ENCODE measurements at regions not wholly inside any gene's neighbourhood (a gene's known extent, or its start where the extent isn't known, plus 50 kb on each side); places are given as distances from the start of the nearest gene placed in this dataset.
"Not testable (repeated sequence)": the region's sequence is repeated elsewhere in the genome, so short reads cannot be mapped to it uniquely, and the experiment has no call there.

DNA sequence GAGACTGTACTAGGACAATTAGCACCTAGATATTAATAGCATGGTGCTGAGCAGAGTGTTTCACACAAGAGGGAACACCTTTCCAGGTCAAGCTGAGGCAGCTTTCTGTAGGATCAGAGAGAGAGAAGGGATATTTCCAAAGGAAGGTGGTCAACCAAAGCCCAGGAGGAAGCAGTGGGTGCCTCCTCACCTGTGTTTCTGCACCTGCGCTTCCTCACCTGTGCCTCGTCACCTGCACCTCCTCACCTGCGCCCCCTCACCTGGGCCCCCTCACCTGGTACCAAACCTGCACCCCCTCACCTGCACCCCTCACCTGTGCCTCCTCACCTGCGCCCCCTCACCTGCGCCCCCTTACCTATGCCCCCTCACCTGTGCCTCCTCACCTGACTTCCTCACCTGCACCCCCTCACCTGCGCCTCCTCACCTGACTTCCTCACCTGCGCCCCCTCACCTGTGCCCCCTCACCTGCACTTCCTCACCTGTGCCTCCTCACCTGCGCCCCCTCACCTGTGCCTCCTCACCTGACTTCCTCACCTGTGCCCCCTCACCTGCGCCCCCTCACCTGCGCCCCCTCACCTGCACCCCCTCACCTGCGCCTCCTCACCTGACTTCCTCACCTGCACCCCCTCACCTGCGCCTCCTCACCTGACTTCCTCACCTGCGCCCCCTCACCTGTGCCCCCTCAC is 67.9 kb downstream of the TTLL2 start:
- DNase-seq (ENCODE audit: low read depth in 2 of 2): no peak

DNA sequence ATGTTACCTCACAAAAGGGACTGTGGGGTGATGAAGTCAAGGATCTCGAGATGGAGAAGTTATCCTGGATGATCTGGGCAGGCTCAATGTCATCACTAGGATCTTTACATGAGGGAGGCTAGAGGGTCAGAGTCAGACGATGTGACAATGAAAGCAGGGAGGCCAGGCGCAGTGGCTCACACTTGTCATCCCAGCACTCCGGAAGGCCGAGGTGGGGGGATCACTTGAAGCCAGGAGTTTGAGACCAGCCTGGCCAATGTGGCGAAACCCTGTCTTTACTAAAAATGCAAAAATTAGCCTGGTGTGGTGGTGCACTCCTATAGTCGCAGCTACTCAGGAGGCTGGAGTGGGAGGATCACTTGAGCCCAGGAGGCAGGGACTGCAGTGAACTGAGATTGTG is 68.8 kb downstream of the TTLL2 start:
- DNase-seq (ENCODE audit: low read depth in 2 of 2): no peak

DNA sequence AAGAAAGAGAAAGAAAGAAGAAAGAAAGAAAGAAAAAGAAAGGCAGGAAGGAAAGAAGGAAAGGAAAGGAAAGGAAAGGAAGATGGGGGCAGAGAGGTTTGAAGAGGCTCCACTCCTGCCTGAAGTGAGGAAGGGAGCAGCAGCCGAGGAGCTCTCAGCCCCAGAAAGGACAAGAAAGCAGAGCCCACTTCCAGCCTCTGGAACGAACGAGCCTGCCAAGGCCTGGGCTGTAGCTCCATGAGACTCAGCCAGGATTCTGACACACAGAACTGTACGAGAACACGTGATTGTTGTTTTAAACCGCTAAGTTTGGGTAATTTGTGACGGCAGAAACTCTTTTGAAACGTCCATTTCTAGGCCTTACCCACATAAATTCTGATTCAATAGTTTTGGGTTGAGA is 69.5 kb downstream of the TTLL2 start:
- no peak for DNase-seq (ENCODE audit: low read depth in 2 of 2)

DNA sequence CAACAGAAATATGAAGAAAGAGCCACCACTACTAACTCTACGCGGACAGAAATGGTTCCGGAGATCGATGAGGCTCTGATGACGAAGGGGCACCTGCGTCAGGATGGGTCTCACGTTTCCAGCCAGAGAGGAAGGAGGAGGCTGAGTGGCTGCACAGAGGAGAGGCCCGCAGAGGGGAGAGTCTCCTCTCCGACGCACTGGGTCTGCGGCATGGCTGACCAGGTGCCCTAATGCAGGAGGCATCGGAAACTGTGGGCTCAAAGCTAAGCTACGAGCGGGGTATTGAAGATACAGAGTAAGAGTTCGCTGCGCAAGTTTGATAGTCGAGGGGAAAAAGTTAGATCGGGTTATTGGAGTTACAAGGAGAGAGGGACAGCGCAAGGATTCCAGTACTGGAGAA is 69.9 kb downstream of the TTLL2 start:
- no peak for DNase-seq (ENCODE audit: low read depth in 2 of 2)

DNA sequence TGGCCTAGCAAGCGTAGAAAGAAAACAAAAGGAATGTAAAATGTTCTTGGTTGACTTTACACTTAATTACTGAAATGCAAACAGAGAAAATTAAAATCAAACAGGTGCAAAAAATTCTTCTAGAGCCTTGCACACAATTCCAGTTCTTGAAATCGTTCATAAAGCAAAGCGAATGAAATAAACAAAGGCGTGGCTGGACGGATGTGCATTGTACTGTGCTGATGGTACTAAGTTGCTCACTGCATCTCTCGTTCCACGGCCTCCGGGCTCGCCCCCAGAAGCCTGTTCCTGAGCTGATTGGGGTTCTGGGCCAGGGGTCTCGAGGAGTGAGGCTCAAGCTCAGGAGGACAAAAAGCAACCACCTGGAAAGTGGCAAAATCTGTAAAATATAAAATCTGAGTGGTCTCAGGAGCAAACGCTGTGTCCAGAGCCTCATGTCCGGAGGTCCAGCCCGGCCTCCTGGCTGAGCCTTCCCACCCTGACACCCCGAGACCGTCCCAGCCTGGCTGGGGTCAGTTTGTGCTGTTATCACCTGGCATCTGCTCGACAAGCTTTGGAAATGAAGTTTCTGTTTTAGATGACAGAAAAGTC is 71.3 kb downstream of the TTLL2 start:
- DNase-seq (ENCODE audit: low read depth in 2 of 2): no peak

DNA sequence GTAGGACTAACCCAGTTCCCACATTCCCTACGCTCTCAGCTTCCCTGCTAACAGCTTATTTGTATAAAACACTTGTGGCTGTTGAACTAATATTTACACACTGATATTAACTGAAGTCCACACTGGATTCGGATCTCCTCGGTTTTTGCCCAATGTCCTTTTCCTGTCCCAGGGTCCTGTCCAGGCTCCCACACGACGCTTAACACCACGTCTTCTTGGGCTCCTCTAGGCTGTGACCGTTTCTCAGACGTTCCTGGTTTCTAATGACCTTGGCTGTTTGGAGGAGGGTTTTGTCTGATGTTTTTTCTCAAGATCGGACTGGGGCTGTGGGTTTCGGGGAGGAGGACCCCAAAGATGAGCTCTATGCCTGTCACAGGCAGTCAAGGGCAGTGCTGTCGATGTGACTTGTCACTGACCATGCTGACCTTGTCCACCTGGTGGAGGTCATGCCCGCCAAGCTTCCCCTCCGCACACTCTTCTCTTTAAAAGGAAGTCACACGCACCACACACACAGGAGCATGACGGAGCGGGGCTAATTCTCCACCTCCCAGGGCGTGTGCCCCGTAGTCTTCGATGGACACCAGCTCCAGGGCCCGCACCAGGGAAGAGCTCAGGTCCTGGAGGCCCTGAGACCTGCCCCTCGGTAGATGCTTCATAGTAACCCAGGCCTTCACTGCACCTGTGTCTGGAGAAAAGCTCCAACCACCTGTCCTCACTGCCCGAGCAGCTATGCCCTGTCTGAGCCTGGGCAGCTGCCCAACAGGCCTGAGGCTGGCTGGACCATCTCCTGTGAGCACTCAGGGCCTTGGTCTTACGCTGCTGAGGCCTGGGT is 72.0 kb downstream of the TTLL2 start:
- DNase-seq (ENCODE audit: low read depth in 2 of 2): no peak

DNA sequence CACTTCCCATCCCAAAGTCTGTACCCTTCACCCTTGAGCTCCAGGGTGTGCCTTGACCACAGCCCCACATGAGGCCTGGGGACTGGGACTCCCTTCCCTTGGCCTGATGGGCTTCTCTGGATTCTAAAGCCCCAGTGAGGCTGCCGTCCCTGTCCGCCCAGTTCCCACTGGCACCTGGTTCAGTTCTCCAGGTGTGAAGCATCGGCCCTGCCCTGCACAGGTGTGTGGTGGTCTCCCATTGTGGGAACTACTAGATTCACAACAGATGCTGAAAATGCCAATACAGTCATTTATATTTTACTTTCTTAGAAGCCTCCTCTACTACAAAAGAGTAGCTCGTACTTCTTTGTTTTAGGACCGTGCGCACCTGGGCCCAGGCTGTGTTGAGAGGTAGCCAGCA is 72.8 kb downstream of the TTLL2 start:
- DNase-seq (ENCODE audit: low read depth in 2 of 2): no peak

DNA sequence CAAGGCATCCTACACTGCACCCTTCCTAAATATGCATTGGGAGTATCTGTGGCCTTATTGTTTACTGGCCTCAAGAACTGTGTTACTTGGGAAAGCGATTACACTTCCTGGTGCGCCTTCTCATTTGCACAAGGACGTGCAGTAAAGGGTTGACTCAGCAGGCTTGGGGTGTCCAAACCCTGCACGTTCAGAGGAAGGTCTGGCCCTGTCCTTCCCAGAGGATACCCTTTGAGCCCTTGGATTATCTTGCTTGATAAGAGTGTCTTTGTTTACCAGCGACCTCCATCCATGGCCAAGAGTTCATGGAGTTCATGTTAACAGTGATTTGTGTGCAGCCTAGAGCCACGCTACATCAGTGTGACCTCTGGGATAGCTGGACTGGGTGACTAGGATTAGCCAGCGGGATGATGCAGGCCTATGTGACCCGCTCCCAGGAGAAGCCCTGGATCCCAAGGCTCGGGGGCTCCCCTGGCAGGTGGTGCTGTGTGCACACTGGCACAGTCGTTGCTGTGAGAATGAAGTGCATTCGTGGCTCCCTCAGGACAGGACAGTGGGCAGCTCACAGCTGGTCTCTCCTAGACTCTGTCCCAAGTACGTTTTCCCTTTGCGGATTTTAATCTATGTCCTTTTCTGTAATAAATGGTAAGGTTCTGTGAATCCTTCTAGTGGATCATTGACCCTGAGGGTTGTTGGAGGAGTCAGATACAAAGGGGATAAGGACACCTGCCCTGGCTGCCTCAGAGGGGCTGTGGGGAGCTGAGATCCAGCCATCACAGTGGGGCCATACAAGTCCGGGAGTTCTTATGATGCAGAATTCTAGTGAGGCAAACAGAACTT is 73.5 kb downstream of the TTLL2 start:
- no peak for DNase-seq (ENCODE audit: low read depth in 2 of 2)

DNA sequence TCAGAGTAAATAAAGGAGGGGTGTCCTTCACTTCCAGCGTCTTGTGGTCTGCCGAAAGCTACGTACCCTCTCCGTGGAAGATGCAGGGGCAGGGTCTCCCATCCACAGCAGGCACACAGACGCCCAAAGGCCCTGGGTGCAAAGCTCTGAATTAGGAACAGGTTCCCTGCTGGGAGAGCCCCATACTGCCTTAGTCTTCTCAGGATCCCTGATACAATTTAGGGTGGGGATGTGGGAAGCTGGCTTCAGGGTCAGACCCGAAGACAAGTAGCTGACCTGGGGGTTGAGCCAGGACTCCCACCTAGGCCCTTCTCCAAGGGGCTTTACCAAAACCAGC is 74.1 kb downstream of the TTLL2 start:
- DNase-seq (ENCODE audit: low read depth in 2 of 2): no peak

DNA sequence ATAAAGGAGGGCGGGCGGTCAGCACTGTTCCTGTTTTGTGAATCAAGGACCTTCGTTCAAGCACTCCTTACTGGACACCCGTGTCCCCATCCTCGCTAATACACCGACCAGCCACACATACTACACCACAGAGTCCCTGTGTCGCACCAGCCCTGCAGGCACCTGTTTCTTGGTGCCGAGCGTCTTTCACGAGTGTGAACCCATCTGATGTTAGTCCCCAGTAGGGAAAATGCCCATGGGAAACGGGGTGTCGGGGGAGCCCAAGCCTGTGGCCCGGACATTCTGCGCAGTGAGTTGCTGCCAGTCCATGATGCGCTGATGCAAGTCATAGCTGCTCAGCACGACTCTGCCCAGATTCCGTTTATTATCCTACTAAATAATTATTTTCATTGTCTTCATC is 74.7 kb downstream of the TTLL2 start:
- no peak for DNase-seq (ENCODE audit: low read depth in 2 of 2)

DNA sequence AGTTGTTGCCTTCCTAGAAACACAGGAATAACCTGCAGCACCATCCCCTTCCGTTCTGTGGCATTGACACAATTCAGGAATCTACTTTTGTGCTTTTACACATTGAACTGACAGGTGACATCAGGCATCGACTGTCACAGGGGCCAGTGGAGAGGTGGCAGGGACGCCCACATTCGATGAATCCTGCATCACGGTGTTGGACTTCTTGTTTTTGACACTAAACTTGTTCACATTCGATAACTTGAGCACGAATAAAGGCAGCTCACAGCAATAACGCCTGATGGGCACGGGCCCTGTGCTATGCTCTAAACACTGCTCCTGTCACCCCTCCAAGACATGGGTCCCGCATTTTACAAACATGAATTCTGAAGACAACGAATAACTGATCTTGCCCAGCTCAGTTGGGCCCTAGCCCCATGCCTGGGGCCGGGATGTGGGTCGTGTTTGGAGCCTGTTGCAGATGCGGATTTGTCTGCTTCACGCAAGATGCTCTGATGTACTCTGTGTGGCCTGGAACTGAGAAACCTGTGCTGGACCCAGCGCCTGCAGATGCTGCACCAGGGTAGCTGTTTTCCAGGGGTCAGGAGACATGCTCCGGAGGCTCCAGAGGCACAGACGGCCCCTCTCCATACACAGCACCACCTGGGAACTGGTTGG is 75.7 kb downstream of the TTLL2 start:
- DNase-seq (ENCODE audit: low read depth in 2 of 2): no peak

DNA sequence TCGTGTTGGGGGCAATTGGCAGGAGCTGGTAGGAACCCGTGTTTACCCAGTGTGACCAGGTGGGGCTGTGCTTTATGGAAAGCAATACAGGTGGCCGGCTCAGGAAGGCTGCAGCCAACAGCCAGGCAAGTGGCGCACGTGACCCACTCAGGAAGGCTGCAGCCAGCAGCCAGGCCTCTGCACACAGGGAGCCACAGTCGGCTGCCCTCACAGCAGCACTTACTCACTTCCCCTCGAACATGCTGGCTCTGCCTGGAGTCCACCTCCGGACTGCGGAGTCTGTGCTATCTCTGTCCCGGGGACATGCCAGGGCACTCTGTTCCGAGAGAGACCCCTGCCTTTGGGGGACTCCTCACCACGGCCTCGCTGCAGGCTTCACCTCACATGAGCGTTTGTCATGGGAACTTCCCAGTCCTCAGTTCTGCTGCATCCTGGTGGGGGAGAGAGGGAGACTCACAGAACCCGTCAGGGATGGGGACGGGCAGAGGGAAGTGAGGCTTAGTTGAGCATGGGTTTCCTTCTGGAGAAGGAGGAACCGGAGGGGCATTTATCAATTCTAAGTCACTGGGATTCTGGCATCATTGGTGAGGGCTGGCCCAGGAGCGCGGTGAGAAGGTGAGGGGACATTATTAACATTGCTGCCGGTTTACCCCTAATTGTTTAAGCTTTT is 76.8 kb downstream of the TTLL2 start:
- no peak for DNase-seq (ENCODE audit: low read depth in 2 of 2)

DNA sequence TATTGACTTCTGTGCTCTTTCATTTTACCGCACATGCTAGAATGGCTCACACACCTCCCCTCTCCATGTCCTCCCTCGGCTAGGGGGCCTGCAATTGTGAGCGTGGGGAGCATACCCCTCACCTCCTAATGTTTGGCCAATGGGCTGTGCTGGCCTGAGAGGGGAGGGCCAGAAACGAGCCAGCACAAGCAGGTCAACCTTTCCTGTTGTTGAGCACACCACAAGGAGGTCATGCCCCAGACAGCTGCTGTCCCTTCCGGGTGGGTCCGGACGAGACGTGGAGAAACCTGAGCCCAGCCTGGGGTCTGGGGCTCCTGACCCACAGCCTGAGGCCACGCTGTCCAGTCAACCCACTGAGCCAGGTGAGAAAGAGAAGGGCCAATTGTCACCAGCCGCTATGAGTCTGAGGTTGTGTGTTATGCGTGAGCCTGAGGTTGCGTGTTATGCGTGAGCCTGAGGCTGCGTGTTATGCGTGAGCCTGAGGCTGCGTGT is 77.4 kb downstream of the TTLL2 start:
- no peak for DNase-seq (ENCODE audit: low read depth in 2 of 2)

DNA sequence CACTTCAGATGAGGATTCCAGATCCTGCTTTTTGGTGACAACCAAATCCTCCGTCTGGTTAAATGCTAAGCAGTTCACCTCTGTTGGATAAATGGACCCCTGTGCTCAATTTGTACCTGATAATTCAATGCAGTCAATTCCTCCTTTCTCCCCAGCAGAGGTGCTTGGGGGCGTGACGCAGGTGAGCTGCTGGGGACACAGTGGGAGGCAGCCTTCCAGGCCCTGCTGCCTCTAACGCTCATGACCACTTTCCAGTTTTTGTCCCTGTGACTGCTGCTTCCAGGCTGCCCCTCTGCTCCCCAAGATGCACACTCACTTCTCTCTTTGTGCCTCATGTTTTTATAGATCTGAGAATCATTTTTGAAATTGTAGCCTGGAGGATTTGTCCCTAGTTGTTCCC is 78.5 kb downstream of the TTLL2 start:
- no peak for DNase-seq (ENCODE audit: low read depth in 2 of 2)

DNA sequence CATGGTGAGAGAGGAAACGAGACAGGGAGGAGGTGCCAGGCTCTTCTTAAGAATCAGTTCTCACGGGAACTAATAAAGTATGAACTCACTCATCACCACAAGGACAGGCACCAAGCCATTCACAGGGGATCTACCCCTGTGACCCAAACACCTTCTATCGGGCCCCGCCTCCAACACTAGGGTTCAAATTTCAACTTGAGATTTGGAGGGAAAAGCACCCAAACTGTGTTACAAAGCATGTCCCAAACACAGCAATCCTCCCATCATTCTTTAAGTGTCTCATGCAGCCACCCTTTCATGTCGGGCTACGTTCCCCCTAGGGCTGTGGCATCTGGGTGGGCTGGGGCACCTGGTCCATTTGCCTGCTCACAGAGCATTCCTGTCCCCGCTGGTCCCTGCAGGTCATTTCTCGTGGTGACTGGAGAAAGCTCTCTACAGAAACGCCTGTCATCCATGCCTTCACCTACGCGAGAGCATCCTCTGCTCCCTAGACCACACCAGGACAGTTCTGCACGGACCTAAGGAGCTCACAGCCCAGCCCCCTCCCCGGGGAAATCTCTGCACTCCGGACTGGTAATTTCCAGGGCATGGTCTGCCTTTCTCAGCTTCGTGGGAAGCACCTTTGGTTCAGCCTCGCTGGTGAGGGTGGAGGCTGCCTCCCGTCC is 79.6 kb downstream of the TTLL2 start:
- DNase-seq (ENCODE audit: low read depth in 2 of 2): no peak

DNA sequence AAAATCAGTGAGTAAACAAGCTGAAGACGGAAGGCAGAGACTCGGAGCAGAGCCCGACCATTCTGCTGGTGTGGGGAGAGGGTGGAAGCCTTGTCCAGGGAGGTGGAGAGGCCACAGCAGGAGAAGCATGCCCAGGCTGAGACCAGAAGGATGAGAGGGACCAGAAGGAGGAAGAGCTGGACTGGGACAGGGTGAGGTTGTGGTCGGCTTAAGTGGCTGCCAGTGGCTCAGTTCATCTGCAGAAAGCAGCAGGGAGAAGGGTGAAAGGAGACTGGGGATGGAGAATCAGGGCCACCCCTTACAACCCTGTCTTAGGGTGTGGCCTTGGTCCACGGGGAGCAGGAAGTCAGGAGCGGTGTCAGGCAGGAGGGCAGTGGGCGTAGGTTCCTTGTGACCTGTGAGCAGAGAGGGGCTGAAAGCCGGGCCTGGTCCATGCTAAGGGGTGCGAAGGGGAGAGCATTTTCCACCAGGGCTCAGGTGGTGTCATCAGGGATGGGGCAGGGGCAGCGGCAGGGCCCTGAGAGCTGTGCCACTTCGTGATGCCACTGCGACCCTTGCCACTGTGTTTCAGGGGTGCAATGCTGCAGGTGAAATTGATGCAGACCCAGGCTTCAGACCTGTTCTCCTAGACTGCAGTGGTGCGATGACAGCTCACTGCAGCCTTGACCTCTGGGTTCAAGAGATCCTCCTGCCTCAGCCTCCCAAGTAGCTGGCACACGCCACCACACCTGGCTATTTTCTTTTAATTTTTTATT is 81.1 kb downstream of the TTLL2 start:
- no peak for DNase-seq (ENCODE audit: low read depth in 2 of 2)

DNA sequence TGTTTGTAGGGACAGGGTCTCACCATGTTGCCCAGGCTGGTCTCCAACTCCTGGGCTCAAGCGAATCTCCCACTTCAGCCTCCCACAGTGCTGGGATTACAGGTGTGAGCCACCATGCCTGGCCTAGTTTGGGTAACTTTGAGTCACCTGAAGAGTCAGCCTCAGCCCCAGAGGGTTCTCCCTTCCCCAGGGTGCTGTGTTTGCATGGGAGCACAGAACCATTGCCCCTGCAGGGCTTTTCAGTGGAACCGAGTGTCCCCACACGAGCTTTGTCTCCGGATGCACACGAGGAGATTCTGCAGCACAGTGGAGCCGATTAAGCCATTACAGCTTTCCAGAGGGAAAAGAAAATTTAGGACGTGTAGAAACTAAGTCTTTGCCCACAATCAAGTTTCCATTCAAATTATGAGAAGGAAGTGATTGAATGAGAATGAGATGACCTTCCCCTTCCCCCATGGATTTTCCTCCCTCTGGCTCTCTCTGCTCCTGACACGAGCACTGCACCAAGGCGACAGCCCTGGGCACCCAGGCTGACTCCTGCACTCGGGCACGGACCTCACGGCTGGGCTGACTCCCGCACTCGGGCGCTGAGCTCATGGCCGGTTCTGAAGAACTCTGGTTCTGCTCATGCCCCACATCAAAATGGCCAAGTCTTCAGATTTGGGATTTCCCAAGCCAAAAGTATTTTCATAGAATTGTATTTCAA is 81.8 kb downstream of the TTLL2 start:
- not testable (repeated sequence) for DNase-seq (ENCODE audit: low read depth in 2 of 2)

DNA sequence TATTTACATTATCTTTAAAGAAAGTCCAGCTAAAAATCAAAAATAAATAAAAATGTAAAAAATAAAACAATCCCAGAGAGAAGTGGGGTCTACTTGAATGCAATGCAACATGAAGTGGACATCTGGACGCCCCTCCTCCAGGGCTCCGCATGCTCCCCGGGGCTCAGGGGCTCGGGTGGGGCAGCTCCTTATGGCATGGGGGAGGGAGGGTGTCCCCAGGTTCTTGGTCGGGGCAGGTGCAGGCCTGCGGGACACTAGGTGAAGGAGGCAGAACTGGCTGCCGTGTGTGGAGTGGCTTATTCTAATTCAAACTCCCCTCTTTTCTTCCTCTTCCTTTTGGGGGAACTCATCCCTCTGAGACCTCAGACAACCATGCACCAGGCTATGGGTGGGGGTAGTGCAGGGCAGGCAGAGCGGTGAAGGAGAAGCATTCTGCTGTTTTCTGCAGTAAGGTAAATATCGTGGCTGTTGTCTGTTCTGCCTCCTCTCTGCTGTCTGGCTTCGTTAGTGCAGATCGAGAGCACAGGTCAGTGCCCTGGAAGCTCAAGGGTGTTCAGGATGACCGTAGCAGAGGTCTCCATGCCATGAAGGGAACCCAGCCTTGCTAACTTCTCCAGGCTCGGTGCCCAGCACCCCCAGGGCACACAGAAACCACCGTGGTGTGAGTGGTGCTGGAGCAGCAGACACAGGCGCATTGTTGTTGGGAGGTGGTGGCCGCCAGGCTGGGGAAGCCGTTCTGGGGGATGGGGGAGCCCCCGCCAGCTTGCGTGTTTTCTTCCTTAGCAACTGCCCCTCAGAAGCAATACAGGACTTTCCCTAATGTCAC is 82.6 kb downstream of the TTLL2 start:
- no peak for DNase-seq (ENCODE audit: low read depth in 2 of 2)

All from fibroblast of skin of left biceps (primary cell).